ENCODE measurements at regions not wholly inside any gene's neighbourhood (a gene's known extent, or its start where the extent isn't known, plus 50 kb on each side); places are given as distances from the start of the nearest gene placed in this dataset.

GRCh38 chr16:85254921-85255320, 142.6 kb upstream of the CIBAR2 start:
- TF ChIP-seq CTCF (IDR thresholded peaks at IDR 0.05) (no peak), POLR2A (IDR thresholded peaks at IDR 0.05) (no peak), EP300 (IDR thresholded peaks at IDR 0.05) (no peak), POLR2AphosphoS5 (IDR thresholded peaks at IDR 0.05) (no peak)
